WTC11 (cell line): ENCODE measurements at regions not wholly inside any gene's neighbourhood (a gene's known extent, or its start where the extent isn't known, plus 50 kb on each side); places are given as distances from the start of the nearest gene placed in this dataset.

Source experiments
- ATAC-seq: fragments of 200-7000 bp; cut with Tn5 transposase; 2 replicates; pipeline ENCODE4 v1.10.0; 2021; ENCODE audit warnings: mild to moderate bottlenecking, moderate library complexity
- CTCF ChIA-PET: fragments of 300-600 bp; sonication (Branson Sonifier 250); formaldehyde crosslinking; loops from one replicate; lab custom pipeline; 2021; ENCODE audit warnings: antibody characterized with exemption; lab: Charles Lee
- POLR2A ChIA-PET: fragments of 350-600 bp; sonication (Branson Sonifier 250); formaldehyde crosslinking; loops from one replicate; lab custom pipeline; 2021; ENCODE audit warnings: antibody characterized with exemption; lab: Charles Lee
- DNase-seq: peaks from one replicate; pipeline ENCODE4 v3.0.0; 2021; ENCODE audit warnings: low spot score
- H3K27ac Mint-ChIP-seq: 2 replicates; pipeline ENCODE4 v1.8.0; 2021; ENCODE audit warnings: mixed read lengths
- H3K27me3 Mint-ChIP-seq: 2 replicates; pipeline ENCODE4 v1.8.0; 2021; ENCODE audit warnings: low read depth, mild to moderate bottlenecking, moderate library complexity, mixed read lengths
- H3K36me3 Mint-ChIP-seq: 2 replicates; pipeline ENCODE4 v1.8.0; 2021; ENCODE audit warnings: mixed read lengths
- H3K4me1 Mint-ChIP-seq: 2 replicates; pipeline ENCODE4 v1.8.0; 2022; ENCODE audit warnings: mixed read lengths
- H3K4me3 Mint-ChIP-seq: 2 replicates; pipeline ENCODE4 v1.8.0; 2021; ENCODE audit warnings: mild to moderate bottlenecking, moderate library complexity, mixed read lengths
- H3K9me3 Mint-ChIP-seq: 2 replicates; pipeline ENCODE4 v1.8.0; 2021; ENCODE audit warnings: mixed read lengths
- EMX1 ChIP-seq: fragments of 250-450 bp; sonication (Bioruptor Pico); IDR thresholded peaks from 2 replicates; pipeline ENCODE4 v1.8.0; 2021; ENCODE audit warnings: mild to moderate bottlenecking
- GABPB1 ChIP-seq: sonication (generic); formaldehyde crosslinking; IDR thresholded peaks from 2 replicates; pipeline ENCODE4 v1.8.1; 2023; ENCODE audit warnings: mild to moderate bottlenecking, missing genetic modification reagents
- JUN ChIP-seq: sonication (generic); formaldehyde crosslinking; IDR thresholded peaks from 2 replicates; pipeline ENCODE4 v1.8.0; 2023; ENCODE audit warnings: mild to moderate bottlenecking, missing genetic modification reagents
- KAT7 ChIP-seq: sonication (generic); formaldehyde crosslinking; IDR thresholded peaks from 2 replicates; pipeline ENCODE4 v1.8.1; 2023; ENCODE audit warnings: missing genetic modification reagents, mild to moderate bottlenecking, borderline replicate concordance
- NR1H2 ChIP-seq: sonication (generic); formaldehyde crosslinking; IDR thresholded peaks from 2 replicates; pipeline ENCODE4 v1.9.0; 2021; ENCODE audit warnings: mild to moderate bottlenecking, moderate library complexity, missing genetic modification reagents
- NR3C1 ChIP-seq: sonication (generic); formaldehyde crosslinking; conservative IDR thresholded peaks from 2 replicates; pipeline ENCODE4 v1.8.1; 2023; ENCODE audit warnings: low read depth, mild to moderate bottlenecking, missing genetic modification reagents
- SMAD4 ChIP-seq: sonication (generic); formaldehyde crosslinking; IDR thresholded peaks from 2 replicates; pipeline ENCODE4 v1.8.0; 2022; ENCODE audit warnings: mild to moderate bottlenecking, missing genetic modification reagents
- SOX15 ChIP-seq: fragments of 250-450 bp; sonication (Bioruptor Pico); IDR thresholded peaks from 2 replicates; pipeline ENCODE4 v1.9.0; 2021; ENCODE audit warnings: mild to moderate bottlenecking
- SP1 ChIP-seq: sonication (generic); formaldehyde crosslinking; conservative IDR thresholded peaks from 2 replicates; pipeline ENCODE4 v1.8.1; 2022; ENCODE audit warnings: missing genetic modification reagents
- TP53 ChIP-seq: sonication (generic); formaldehyde crosslinking; IDR thresholded peaks from 2 replicates; pipeline ENCODE4 v1.8.1; 2023; ENCODE audit warnings: mild to moderate bottlenecking, missing genetic modification reagents
- ZNF138 ChIP-seq: sonication (generic); formaldehyde crosslinking; conservative IDR thresholded peaks from 2 replicates; pipeline ENCODE4 v1.8.1; 2022; ENCODE audit warnings: mild to moderate bottlenecking, moderate library complexity, missing genetic modification reagents
- ZNF232 ChIP-seq: sonication (generic); formaldehyde crosslinking; IDR thresholded peaks from 2 replicates; pipeline ENCODE4 v1.8.0; 2022; ENCODE audit warnings: mild to moderate bottlenecking, missing genetic modification reagents
- TF ChIP-seq, protein P1 (sequence below): sonication (generic); formaldehyde crosslinking; IDR thresholded peaks from 2 replicates; pipeline ENCODE4 v1.8.1; 2022; ENCODE audit warnings: mild to moderate bottlenecking, missing genetic modification reagents, moderate library complexity, borderline replicate concordance
- TF ChIP-seq, protein P2 (sequence below): sonication (generic); formaldehyde crosslinking; IDR thresholded peaks from 2 replicates; pipeline ENCODE4 v1.8.1; 2022; ENCODE audit warnings: missing genetic modification reagents, borderline replicate concordance
- TF ChIP-seq, protein P3 (sequence below): sonication (generic); formaldehyde crosslinking; IDR thresholded peaks from 2 replicates; pipeline ENCODE4 v1.8.0; 2022; ENCODE audit warnings: mild to moderate bottlenecking, missing genetic modification reagents
- TF ChIP-seq, protein P4 (sequence below): sonication (generic); formaldehyde crosslinking; IDR thresholded peaks from 2 replicates; pipeline ENCODE4 v1.8.1; 2023; ENCODE audit warnings: mild to moderate bottlenecking, missing genetic modification reagents, borderline replicate concordance
- TF ChIP-seq, protein P5 (sequence below): sonication (generic); formaldehyde crosslinking; IDR thresholded peaks from 2 replicates; pipeline ENCODE4 v1.8.0; 2022; ENCODE audit warnings: mild to moderate bottlenecking, missing genetic modification reagents
- TF ChIP-seq, protein P6 (sequence below): sonication (generic); formaldehyde crosslinking; IDR thresholded peaks from 2 replicates; pipeline ENCODE4 v1.8.0; 2022; ENCODE audit warnings: mild to moderate bottlenecking, missing genetic modification reagents
- TF ChIP-seq, protein P7 (sequence below): sonication (generic); formaldehyde crosslinking; IDR thresholded peaks from 2 replicates; pipeline ENCODE4 v1.8.1; 2022; ENCODE audit warnings: mild to moderate bottlenecking, moderate library complexity, missing genetic modification reagents
- TF ChIP-seq, protein P8 (sequence below): sonication (generic); formaldehyde crosslinking; IDR thresholded peaks from 2 replicates; pipeline ENCODE4 v1.8.1; 2022; ENCODE audit warnings: low read depth, missing genetic modification reagents, borderline replicate concordance

DNA sequence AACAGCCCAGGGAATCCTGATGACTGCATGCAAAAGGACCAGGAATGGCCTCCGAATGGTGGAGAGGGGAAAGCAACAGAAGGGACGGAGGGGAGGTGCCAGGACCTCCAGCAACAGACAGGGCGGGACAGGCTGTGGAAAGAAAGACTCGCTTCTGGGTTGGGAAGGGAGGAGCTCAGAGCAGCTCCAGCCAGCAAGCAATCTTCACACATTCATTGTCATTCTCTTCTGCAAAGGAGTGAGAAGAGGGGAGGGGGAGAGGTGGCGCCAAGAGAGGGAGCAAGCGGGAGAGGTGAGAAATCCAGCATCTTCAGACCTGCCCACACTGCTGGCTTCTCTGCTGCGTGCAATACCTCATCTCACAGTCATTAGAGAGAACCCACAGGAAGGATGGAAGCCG is 509.0 kb downstream of the BUD13 start (continued):
- TF ChIP-seq ZNF232 (CRISPR knock-in tag) (no peak), ZNF138 (CRISPR knock-in tag) (no peak), SP1 (CRISPR knock-in tag) (no peak), KAT7 (CRISPR knock-in tag) (no peak), NR1H2 (no peak), SOX15 (CRISPR knock-in tag) (no peak), EMX1 (CRISPR knock-in tag) (no peak), GABPB1 (CRISPR knock-in tag) (no peak), TP53 (CRISPR knock-in tag) (no peak), NR3C1 (CRISPR knock-in tag) (no peak), JUN (CRISPR knock-in tag) (no peak)
- TF ChIP-seq, protein P1, sequence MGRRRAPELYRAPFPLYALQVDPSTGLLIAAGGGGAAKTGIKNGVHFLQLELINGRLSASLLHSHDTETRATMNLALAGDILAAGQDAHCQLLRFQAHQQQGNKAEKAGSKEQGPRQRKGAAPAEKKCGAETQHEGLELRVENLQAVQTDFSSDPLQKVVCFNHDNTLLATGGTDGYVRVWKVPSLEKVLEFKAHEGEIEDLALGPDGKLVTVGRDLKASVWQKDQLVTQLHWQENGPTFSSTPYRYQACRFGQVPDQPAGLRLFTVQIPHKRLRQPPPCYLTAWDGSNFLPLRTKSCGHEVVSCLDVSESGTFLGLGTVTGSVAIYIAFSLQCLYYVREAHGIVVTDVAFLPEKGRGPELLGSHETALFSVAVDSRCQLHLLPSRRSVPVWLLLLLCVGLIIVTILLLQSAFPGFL (CRISPR knock-in tag) = no peak
- TF ChIP-seq, protein P2, sequence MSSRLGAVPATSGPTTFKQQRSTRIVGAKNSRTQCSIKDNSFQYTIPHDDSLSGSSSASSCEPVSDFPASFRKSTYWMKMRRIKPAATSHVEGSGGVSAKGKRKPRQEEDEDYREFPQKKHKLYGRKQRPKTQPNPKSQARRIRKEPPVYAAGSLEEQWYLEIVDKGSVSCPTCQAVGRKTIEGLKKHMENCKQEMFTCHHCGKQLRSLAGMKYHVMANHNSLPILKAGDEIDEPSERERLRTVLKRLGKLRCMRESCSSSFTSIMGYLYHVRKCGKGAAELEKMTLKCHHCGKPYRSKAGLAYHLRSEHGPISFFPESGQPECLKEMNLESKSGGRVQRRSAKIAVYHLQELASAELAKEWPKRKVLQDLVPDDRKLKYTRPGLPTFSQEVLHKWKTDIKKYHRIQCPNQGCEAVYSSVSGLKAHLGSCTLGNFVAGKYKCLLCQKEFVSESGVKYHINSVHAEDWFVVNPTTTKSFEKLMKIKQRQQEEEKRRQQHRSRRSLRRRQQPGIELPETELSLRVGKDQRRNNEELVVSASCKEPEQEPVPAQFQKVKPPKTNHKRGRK (CRISPR knock-in tag) = no peak
- TF ChIP-seq, protein P3, sequence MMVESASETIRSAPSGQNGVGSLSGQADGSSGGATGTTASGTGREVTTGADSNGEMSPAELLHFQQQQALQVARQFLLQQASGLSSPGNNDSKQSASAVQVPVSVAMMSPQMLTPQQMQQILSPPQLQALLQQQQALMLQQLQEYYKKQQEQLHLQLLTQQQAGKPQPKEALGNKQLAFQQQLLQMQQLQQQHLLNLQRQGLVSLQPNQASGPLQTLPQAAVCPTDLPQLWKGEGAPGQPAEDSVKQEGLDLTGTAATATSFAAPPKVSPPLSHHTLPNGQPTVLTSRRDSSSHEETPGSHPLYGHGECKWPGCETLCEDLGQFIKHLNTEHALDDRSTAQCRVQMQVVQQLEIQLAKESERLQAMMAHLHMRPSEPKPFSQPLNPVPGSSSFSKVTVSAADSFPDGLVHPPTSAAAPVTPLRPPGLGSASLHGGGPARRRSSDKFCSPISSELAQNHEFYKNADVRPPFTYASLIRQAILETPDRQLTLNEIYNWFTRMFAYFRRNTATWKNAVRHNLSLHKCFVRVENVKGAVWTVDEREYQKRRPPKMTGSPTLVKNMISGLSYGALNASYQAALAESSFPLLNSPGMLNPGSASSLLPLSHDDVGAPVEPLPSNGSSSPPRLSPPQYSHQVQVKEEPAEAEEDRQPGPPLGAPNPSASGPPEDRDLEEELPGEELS (CRISPR knock-in tag) = no peak
- TF ChIP-seq, protein P4, sequence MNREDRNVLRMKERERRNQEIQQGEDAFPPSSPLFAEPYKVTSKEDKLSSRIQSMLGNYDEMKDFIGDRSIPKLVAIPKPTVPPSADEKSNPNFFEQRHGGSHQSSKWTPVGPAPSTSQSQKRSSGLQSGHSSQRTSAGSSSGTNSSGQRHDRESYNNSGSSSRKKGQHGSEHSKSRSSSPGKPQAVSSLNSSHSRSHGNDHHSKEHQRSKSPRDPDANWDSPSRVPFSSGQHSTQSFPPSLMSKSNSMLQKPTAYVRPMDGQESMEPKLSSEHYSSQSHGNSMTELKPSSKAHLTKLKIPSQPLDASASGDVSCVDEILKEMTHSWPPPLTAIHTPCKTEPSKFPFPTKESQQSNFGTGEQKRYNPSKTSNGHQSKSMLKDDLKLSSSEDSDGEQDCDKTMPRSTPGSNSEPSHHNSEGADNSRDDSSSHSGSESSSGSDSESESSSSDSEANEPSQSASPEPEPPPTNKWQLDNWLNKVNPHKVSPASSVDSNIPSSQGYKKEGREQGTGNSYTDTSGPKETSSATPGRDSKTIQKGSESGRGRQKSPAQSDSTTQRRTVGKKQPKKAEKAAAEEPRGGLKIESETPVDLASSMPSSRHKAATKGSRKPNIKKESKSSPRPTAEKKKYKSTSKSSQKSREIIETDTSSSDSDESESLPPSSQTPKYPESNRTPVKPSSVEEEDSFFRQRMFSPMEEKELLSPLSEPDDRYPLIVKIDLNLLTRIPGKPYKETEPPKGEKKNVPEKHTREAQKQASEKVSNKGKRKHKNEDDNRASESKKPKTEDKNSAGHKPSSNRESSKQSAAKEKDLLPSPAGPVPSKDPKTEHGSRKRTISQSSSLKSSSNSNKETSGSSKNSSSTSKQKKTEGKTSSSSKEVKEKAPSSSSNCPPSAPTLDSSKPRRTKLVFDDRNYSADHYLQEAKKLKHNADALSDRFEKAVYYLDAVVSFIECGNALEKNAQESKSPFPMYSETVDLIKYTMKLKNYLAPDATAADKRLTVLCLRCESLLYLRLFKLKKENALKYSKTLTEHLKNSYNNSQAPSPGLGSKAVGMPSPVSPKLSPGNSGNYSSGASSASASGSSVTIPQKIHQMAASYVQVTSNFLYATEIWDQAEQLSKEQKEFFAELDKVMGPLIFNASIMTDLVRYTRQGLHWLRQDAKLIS (CRISPR knock-in tag) = no peak

DNA sequence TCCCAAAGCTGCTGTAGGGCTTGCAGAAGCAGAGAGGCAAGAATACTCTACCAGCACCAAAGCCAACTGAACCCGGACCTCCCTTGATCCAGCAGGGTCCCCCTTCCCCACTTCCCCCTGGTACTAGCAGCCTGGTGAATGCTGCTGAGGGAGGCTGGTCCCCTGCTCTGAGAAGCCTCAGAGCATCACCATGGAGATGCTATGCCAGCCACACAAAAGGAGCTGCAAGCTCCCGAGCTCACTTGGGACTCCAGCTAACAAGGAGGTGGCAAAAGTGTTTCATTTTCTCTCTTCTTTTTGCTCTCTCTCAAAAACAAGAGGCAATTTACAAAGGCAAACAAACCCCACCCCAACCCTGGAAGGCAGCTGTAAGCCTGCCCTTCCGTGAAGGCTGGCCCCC is 509.8 kb downstream of the BUD13 start:
- H3K4me1 Mint-ChIP-seq = peaks cover 12% of the 10 kb centered on the region
- H3K27ac Mint-ChIP-seq = no peak overlapping the region
- ChIA-PET POLR2A (no interaction called here), CTCF (interaction anchor here (1.0 to 1.6 kb wide), 3 partner anchors 18 to 48 kb away, joined by 3 to 6 read pairs (median 3); no protein-coding TSS in a partner anchor)
- DNase-seq = no peak
- H3K27me3 Mint-ChIP-seq = no peaks in the 10 kb centered on the region; the same call in 1 of the 2 replicates
- no peaks in the 10 kb centered on the region for H3K36me3 Mint-ChIP-seq
- no peak; the same call in 1 of the 2 replicates for ATAC-seq
- no peaks in the 10 kb centered on the region for H3K9me3 Mint-ChIP-seq
- no peak overlapping the region for H3K4me3 Mint-ChIP-seq
- TF ChIP-seq, protein P5, sequence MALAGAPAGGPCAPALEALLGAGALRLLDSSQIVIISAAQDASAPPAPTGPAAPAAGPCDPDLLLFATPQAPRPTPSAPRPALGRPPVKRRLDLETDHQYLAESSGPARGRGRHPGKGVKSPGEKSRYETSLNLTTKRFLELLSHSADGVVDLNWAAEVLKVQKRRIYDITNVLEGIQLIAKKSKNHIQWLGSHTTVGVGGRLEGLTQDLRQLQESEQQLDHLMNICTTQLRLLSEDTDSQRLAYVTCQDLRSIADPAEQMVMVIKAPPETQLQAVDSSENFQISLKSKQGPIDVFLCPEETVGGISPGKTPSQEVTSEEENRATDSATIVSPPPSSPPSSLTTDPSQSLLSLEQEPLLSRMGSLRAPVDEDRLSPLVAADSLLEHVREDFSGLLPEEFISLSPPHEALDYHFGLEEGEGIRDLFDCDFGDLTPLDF = no peak
- TF ChIP-seq, protein P6, sequence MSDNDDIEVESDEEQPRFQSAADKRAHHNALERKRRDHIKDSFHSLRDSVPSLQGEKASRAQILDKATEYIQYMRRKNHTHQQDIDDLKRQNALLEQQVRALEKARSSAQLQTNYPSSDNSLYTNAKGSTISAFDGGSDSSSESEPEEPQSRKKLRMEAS = no peak
- TF ChIP-seq, protein P7, sequence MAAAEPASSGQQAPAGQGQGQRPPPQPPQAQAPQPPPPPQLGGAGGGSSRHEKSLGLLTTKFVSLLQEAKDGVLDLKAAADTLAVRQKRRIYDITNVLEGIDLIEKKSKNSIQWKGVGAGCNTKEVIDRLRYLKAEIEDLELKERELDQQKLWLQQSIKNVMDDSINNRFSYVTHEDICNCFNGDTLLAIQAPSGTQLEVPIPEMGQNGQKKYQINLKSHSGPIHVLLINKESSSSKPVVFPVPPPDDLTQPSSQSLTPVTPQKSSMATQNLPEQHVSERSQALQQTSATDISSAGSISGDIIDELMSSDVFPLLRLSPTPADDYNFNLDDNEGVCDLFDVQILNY (CRISPR knock-in tag) = no peak
- TF ChIP-seq SMAD4 (CRISPR knock-in tag) (no peak), TP53 (CRISPR knock-in tag) (no peak), NR1H2 (no peak)
- TF ChIP-seq, protein P4 (CRISPR knock-in tag) = no peak
- TF ChIP-seq, protein P8, sequence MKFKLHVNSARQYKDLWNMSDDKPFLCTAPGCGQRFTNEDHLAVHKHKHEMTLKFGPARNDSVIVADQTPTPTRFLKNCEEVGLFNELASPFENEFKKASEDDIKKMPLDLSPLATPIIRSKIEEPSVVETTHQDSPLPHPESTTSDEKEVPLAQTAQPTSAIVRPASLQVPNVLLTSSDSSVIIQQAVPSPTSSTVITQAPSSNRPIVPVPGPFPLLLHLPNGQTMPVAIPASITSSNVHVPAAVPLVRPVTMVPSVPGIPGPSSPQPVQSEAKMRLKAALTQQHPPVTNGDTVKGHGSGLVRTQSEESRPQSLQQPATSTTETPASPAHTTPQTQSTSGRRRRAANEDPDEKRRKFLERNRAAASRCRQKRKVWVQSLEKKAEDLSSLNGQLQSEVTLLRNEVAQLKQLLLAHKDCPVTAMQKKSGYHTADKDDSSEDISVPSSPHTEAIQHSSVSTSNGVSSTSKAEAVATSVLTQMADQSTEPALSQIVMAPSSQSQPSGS (CRISPR knock-in tag) = no peak
